HFFc6 (cell line): ENCODE measurements at regions not wholly inside any gene's neighbourhood (a gene's known extent, or its start where the extent isn't known, plus 50 kb on each side); places are given as distances from the start of the nearest gene placed in this dataset.

Source experiments
- DNase-seq: peaks from one replicate; pipeline ENCODE4 v3.0.0-alpha.2; 2018
- H3K27ac Mint-ChIP-seq: 2 replicates; pipeline ENCODE4 v1.8.0; 2020; ENCODE audit warnings: mild to moderate bottlenecking, mixed read lengths
- H3K27me3 Mint-ChIP-seq: 2 replicates; pipeline ENCODE4 v1.8.0; 2021; ENCODE audit warnings: mild to moderate bottlenecking, moderate library complexity, mixed read lengths; ENCODE audit not compliant: insufficient read depth
- H3K36me3 Mint-ChIP-seq: 2 replicates; pipeline ENCODE4 v1.8.0; 2021; ENCODE audit warnings: low read depth, mixed read lengths
- H3K4me1 Mint-ChIP-seq: 2 replicates; pipeline ENCODE4 v1.8.0; 2020; ENCODE audit warnings: low read depth, mixed read lengths
- H3K4me3 Mint-ChIP-seq: 2 replicates; pipeline ENCODE4 v1.8.0; 2020; ENCODE audit warnings: mild to moderate bottlenecking, moderate library complexity, mixed read lengths
- H3K9me3 Mint-ChIP-seq: 2 replicates; pipeline ENCODE4 v1.8.0; 2020; ENCODE audit warnings: mild to moderate bottlenecking, mixed read lengths
- TF ChIP-seq, protein P1 (sequence below): fragments of 200-600 bp; sonication (generic); IDR thresholded peaks from 2 replicates; pipeline ENCODE4 v1.5.0; 2021; ENCODE audit warnings: antibody characterized with exemption, mild to moderate bottlenecking

DNA sequence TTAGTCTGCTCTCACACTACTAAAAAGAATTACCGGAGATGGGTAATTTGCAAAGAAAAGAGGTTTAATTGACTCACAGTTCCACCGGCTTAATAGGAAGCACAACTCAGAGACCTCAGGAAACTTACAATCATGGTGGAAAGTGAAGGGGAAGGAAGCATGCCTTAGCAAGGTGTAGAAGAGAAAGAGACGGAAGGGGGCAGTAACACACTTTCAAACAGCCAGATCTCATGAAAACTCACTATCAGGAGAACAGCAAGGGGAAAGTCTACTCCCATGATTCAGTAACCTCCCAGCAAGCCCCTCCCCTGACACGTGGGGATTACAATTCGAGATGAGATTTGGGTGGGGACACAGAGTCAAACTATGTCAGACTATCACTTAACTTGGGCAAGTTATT is 236.6 kb upstream of the ANO3 start:
- DNase-seq: no peak
- Mint-ChIP-seq H3K27ac (no peak overlapping the region), H3K27me3 (no peaks in the 10 kb centered on the region; the same call in 1 of the 2 replicates), H3K9me3 (no peaks in the 10 kb centered on the region), H3K36me3 (no peaks in the 10 kb centered on the region), H3K4me3 (no peak overlapping the region), H3K4me1 (no peaks in the 10 kb centered on the region)
- TF ChIP-seq, protein P1, sequence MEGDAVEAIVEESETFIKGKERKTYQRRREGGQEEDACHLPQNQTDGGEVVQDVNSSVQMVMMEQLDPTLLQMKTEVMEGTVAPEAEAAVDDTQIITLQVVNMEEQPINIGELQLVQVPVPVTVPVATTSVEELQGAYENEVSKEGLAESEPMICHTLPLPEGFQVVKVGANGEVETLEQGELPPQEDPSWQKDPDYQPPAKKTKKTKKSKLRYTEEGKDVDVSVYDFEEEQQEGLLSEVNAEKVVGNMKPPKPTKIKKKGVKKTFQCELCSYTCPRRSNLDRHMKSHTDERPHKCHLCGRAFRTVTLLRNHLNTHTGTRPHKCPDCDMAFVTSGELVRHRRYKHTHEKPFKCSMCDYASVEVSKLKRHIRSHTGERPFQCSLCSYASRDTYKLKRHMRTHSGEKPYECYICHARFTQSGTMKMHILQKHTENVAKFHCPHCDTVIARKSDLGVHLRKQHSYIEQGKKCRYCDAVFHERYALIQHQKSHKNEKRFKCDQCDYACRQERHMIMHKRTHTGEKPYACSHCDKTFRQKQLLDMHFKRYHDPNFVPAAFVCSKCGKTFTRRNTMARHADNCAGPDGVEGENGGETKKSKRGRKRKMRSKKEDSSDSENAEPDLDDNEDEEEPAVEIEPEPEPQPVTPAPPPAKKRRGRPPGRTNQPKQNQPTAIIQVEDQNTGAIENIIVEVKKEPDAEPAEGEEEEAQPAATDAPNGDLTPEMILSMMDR: no peak

- no peaks in the 10 kb centered on the region for H3K9me3 Mint-ChIP-seq
- H3K36me3 Mint-ChIP-seq: no peaks in the 10 kb centered on the region
- DNase-seq: no peak
- H3K27me3 Mint-ChIP-seq: no peaks in the 10 kb centered on the region; the same call in 1 of the 2 replicates
- H3K4me3 Mint-ChIP-seq: no peak overlapping the region
- no peak overlapping the region for H3K27ac Mint-ChIP-seq
- TF ChIP-seq, protein P1: no peak
- no peaks in the 10 kb centered on the region for H3K4me1 Mint-ChIP-seq
Measured at GRCh38 chr11:26096451-26096850, 235.5 kb upstream of the ANO3 start.

- no peak overlapping the region for H3K27ac Mint-ChIP-seq
- no peaks in the 10 kb centered on the region for H3K4me1 Mint-ChIP-seq
- TF ChIP-seq, protein P1: no peak
- DNase-seq: no peak
- H3K9me3 Mint-ChIP-seq: peaks cover 4% of the 10 kb centered on the region; the same call in 1 of the 2 replicates
- no peak overlapping the region for H3K4me3 Mint-ChIP-seq
- H3K36me3 Mint-ChIP-seq: no peaks in the 10 kb centered on the region
- H3K27me3 Mint-ChIP-seq: no peaks in the 10 kb centered on the region; the same call in 1 of the 2 replicates
Measured at GRCh38 chr11:26102325-26102724, 229.6 kb upstream of the ANO3 start.

- no peak overlapping the region for H3K27ac Mint-ChIP-seq
- TF ChIP-seq, protein P1: no peak
- H3K27me3 Mint-ChIP-seq: no peaks in the 10 kb centered on the region; the same call in 1 of the 2 replicates
Measured at GRCh38 chr11:26105762-26106423, 226.0 kb upstream of the ANO3 start.

DNA sequence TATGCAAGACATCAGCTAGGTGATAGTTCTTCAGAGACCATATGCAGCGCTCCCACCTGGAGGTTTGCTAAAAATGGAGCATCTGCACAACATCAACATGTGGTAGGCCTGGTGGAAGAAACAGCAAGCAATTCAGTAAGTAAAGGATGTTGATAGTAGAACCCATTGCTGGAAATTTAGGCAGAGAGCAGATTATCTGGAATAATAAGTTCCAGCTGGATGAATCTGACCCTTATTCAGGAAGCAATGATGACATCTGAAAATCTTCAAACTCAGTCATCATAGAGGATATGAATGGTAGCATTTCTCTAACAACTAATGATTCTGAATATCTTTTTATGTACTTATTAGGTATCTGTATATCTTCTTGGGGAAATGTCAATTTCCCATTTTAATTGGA is 225.2 kb upstream of the ANO3 start:
- Mint-ChIP-seq H3K9me3 (peaks cover 4% of the 10 kb centered on the region; the same call in 1 of the 2 replicates), H3K27me3 (no peaks in the 10 kb centered on the region; the same call in 1 of the 2 replicates), H3K36me3 (no peaks in the 10 kb centered on the region), H3K4me3 (no peak overlapping the region), H3K4me1 (no peaks in the 10 kb centered on the region), H3K27ac (no peak overlapping the region)
- no peak for DNase-seq
- TF ChIP-seq, protein P1: no peak

More at GRCh38 chr11:26105762-26106423, 226.0 kb upstream of the ANO3 start:
- Mint-ChIP-seq H3K9me3 (peaks cover 4% of the 10 kb centered on the region; the same call in 1 of the 2 replicates), H3K4me1 (no peaks in the 10 kb centered on the region), H3K4me3 (no peak overlapping the region), H3K36me3 (no peaks in the 10 kb centered on the region)
- no peak for DNase-seq
